Right kidney (tissue), 1 donor: ENCODE measurements at regions not wholly inside any gene's neighbourhood (a gene's known extent, or its start where the extent isn't known, plus 50 kb on each side); places are given as distances from the start of the nearest gene placed in this dataset.

Source experiments
- DNase-seq: peaks from one replicate; pipeline ENCODE4 v3.0.0-alpha.2; 2016

DNA sequence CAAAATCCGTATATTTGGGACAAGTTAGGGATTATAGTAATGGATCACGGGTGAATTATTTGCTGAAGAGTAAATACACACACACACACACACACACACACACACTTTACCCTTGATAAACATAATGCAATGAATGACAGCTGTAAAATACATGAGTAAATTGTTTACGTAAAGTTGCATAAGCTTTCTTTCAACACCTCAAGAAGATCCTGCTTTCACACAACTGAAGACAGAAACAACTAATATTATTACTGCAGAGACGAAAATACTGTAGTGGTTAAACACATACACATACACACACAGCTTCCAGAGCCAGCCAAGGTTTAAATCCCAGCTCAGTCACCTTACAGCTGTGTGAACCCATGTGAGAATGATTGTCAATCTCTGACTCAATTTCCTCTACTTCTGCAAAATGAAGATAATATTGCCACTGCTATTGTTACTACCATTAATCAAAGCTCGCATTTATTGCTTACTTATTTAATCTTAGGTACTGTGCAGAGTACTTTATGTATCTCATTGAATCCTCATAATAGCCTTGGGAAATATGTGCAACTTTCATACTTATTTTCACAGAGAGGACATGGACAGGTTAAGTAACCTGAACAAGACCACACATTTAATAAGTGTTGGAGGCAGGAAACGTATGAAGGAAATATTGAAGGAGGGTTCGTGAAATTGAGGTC lies 50.6 kb upstream of the DOK6 start:
- DNase-seq: no peak
